ENCODE measurements at regions not wholly inside any gene's neighbourhood (a gene's known extent, or its start where the extent isn't known, plus 50 kb on each side); places are given as distances from the start of the nearest gene placed in this dataset.
"Not testable (repeated sequence)": the region's sequence is repeated elsewhere in the genome, so short reads cannot be mapped to it uniquely, and the experiment has no call there.

DNA sequence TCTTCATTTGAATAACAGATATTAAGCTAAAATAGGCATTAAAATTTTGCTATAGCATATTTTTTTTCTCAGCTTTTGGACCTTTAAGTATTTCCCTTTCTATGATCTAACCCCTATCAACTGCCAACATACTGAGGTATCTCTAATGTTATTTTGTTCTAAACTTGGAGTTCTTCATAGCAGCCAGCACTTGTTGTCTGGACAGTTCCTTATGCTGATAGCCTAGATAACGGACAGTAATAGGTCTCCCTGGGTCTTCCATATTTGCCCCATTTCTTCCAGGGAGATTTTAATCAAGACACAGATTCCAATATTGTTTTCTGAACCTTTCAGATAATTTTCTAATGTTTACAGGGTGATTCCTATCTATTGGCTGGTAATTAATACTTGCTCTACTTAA, 475.8 kb upstream of the MAP2 start:
- Mint-ChIP-seq H3K4me1 (no peaks in the 10 kb centered on the region), H3K4me3 (no peak overlapping the region), H3K36me3 (no peaks in the 10 kb centered on the region), H3K9me3 (peaks cover 0 to 2% (median 0%) of the 10 kb centered on the region in 3 donors), H3K27ac (no peak overlapping the region), H3K27me3 (no peaks in the 10 kb centered on the region)

GRCh38 chr2:208970070-208970469, 453.8 kb upstream of the MAP2 start:
- H3K4me1 Mint-ChIP-seq, result no peaks in the 10 kb centered on the region
- no peak overlapping the region for H3K27ac Mint-ChIP-seq
- H3K9me3 Mint-ChIP-seq, result peaks cover 0 to 4% (median 2%) of the 10 kb centered on the region in 3 donors
- H3K27me3 Mint-ChIP-seq, result no peaks in the 10 kb centered on the region
- no peak overlapping the region for H3K4me3 Mint-ChIP-seq
- no peaks in the 10 kb centered on the region for H3K36me3 Mint-ChIP-seq

GRCh38 chr2:208977582-208977981, 446.3 kb upstream of the MAP2 start:
- Mint-ChIP-seq H3K4me1 (no peaks in the 10 kb centered on the region), H3K4me3 (no peak overlapping the region), H3K36me3 (no peaks in the 10 kb centered on the region), H3K27ac (no peak overlapping the region), H3K9me3 (no peaks in the 10 kb centered on the region), H3K27me3 (no peaks in the 10 kb centered on the region)

- H3K27ac Mint-ChIP-seq, result no peak overlapping the region
- no peaks in the 10 kb centered on the region for H3K36me3 Mint-ChIP-seq
- no peaks in the 10 kb centered on the region for H3K27me3 Mint-ChIP-seq
- no peaks in the 10 kb centered on the region for H3K9me3 Mint-ChIP-seq
- no peak overlapping the region for H3K4me3 Mint-ChIP-seq
- no peaks in the 10 kb centered on the region for H3K4me1 Mint-ChIP-seq
Measured at GRCh38 chr2:208978946-208979345, 444.9 kb upstream of the MAP2 start.

GRCh38 chr2:208980321-208980720, 443.5 kb upstream of the MAP2 start:
- Mint-ChIP-seq H3K9me3 (peaks cover 0 to 3% (median 0%) of the 10 kb centered on the region in 3 donors), H3K4me3 (no peak overlapping the region), H3K36me3 (no peaks in the 10 kb centered on the region), H3K27me3 (no peaks in the 10 kb centered on the region), H3K4me1 (no peaks in the 10 kb centered on the region), H3K27ac (no peak overlapping the region)

DNA sequence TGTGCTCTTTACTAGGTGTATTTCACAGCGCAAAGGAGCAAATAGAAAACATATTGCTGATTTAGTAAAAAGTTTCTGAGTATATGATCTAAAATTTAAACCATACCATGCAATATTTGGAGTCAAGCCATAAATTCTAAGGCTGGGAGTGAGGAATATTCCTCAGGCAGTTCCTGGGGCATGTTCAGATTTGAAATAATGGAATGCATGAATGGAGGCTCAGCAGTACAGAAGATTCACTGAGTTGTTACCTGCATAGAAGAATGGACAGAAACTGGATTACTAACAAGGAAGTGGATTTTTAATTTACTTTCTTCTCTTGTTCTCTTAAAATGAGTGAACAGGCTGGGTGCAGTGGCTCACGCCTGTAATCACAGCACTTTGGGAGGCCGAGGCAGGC, 441.0 kb upstream of the MAP2 start:
- H3K27ac Mint-ChIP-seq, result no peak overlapping the region
- H3K9me3 Mint-ChIP-seq, result peaks cover 0 to 4% (median 0%) of the 10 kb centered on the region in 3 donors
- no peaks in the 10 kb centered on the region for H3K4me1 Mint-ChIP-seq
- H3K4me3 Mint-ChIP-seq, result peak overlapping the region in 1 of 4 donors; percentile 28
- no peaks in the 10 kb centered on the region for H3K27me3 Mint-ChIP-seq
- no peaks in the 10 kb centered on the region for H3K36me3 Mint-ChIP-seq

GRCh38 chr2:208983486-208983885, 440.4 kb upstream of the MAP2 start:
- H3K4me3 Mint-ChIP-seq, result no peak overlapping the region
- H3K4me1 Mint-ChIP-seq, result no peaks in the 10 kb centered on the region
- no peak overlapping the region for H3K27ac Mint-ChIP-seq
- H3K9me3 Mint-ChIP-seq, result peaks cover 0 to 10% (median 3%) of the 10 kb centered on the region in 3 donors
- no peaks in the 10 kb centered on the region for H3K36me3 Mint-ChIP-seq
- H3K27me3 Mint-ChIP-seq, result no peaks in the 10 kb centered on the region

GRCh38 chr2:208984376-208985090, 439.3 kb upstream of the MAP2 start:
- Mint-ChIP-seq H3K9me3 (peaks cover 0 to 10% (median 3%) of the 10 kb centered on the region in 3 donors), H3K27me3 (no peaks in the 10 kb centered on the region), H3K4me1 (no peaks in the 10 kb centered on the region), H3K36me3 (no peaks in the 10 kb centered on the region), H3K4me3 (no peak overlapping the region), H3K27ac (no peak overlapping the region)

DNA sequence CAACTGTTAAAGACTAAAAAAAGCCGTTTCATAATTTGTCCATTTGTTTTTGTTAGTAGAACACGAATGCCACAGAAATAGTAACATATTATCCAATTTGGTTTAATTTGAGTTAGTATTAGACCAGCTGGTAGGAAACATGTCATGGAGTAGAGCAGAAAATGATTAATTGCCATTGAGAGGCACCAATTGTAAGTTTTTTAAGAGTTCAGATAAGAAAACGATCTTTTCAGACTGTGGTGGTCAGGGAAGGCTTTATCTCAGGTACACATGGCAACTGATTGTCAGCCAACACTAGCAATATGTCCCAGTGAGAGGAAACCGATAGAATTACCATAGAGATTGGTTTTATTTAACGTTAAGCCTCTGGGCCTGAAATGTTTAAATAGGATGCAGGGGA, 438.2 kb upstream of the MAP2 start:
- Mint-ChIP-seq H3K27ac (no peak overlapping the region), H3K36me3 (no peaks in the 10 kb centered on the region), H3K9me3 (peaks cover 0 to 10% (median 3%) of the 10 kb centered on the region in 3 donors), H3K27me3 (no peaks in the 10 kb centered on the region), H3K4me1 (no peaks in the 10 kb centered on the region), H3K4me3 (no peak overlapping the region)

- no peaks in the 10 kb centered on the region for H3K27me3 Mint-ChIP-seq
- no peaks in the 10 kb centered on the region for H3K36me3 Mint-ChIP-seq
- H3K27ac Mint-ChIP-seq, result no peak overlapping the region
- no peaks in the 10 kb centered on the region for H3K4me1 Mint-ChIP-seq
- H3K4me3 Mint-ChIP-seq, result no peak overlapping the region
- H3K9me3 Mint-ChIP-seq, result peaks cover 0 to 12% (median 3%) of the 10 kb centered on the region in 3 donors
Measured at GRCh38 chr2:208990716-208991115, 433.1 kb upstream of the MAP2 start.

DNA sequence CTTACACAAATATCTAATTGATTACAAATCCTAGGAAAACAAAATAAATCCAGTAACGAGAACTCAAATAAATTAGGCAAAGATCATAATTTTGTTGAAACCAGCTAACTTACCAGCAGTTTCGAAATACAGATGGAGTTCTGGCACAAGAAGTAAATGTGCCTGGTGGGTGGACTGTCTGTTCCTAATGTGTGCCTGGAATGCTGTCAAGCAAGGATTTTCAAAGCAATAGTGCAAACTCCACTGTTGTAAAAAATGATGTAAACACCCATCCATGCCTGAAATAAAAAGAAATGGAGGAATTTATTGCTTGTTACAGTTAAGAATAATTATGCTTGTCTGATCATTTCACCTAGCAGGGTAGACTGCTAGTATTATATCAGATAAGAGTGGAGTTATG, 423.9 kb upstream of the MAP2 start:
- H3K36me3 Mint-ChIP-seq, result no peaks in the 10 kb centered on the region
- H3K4me1 Mint-ChIP-seq, result no peaks in the 10 kb centered on the region
- H3K27me3 Mint-ChIP-seq, result no peaks in the 10 kb centered on the region
- peaks cover 3 to 7% (median 4%) of the 10 kb centered on the region in 3 donors for H3K9me3 Mint-ChIP-seq
- H3K4me3 Mint-ChIP-seq, result no peak overlapping the region
- H3K27ac Mint-ChIP-seq, result no peak overlapping the region

- Mint-ChIP-seq H3K36me3 (no peaks in the 10 kb centered on the region), H3K9me3 (peaks cover 2 to 11% (median 3%) of the 10 kb centered on the region in 3 donors), H3K4me3 (no peak overlapping the region), H3K27me3 (no peaks in the 10 kb centered on the region), H3K4me1 (no peaks in the 10 kb centered on the region), H3K27ac (no peak overlapping the region)
Measured at GRCh38 chr2:209002054-209002453, 421.8 kb upstream of the MAP2 start.

DNA sequence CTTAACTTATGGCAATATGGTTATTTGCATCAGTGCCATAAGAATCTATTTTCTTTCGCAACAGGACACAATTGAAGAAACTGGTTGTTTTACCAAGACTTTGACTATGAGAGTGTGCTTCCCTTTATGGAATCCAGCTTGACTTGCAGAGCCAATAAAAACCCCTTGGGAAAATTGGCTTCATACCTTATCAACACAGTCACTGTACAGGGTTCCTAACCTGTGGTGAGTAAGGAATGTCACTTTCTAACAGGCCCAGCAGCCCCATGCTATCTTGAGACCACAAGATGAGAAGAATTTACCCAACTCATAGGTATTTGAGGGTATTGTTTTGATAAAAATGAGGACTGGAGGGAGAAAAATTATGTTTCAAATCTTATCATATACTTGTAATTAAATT, 418.5 kb upstream of the MAP2 start:
- Mint-ChIP-seq H3K36me3 (no peaks in the 10 kb centered on the region), H3K4me1 (no peaks in the 10 kb centered on the region), H3K4me3 (no peak overlapping the region), H3K27me3 (no peaks in the 10 kb centered on the region), H3K27ac (no peak overlapping the region), H3K9me3 (peaks cover 0 to 12% (median 0%) of the 10 kb centered on the region in 3 donors)

DNA sequence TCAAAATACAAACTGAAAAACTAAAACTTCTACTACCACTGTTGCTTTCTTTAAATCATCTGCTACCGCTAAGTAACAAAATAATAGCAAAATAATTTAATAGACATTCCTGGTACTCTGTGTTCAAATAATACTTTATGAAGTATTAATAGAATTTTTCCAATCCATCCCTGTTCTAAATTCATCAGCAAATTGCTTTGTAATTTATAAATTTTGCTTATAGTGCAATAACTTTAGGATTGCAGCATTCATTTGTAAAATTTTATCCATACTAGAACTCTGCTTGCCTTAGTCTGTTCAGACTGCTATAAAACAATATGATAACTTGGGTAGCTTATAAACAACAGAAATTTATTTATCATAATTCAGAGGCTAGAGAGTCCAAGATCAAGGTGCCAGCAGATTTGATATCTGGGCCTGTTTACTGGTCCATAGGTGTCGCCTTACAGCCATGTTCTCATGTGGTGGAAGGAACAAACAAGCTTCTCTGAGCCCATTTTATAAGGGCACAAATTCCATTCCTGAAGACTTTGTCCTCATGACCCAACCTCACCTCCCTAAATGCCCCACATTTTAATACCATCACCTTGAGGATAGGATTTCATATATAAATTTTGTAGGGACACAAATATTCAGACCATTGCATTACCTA, 415.1 kb upstream of the MAP2 start:
- H3K9me3 Mint-ChIP-seq, result peaks cover 0 to 12% (median 0%) of the 10 kb centered on the region in 3 donors
- H3K36me3 Mint-ChIP-seq, result no peaks in the 10 kb centered on the region
- H3K27me3 Mint-ChIP-seq, result no peaks in the 10 kb centered on the region

GRCh38 chr2:209018633-209019032, 405.2 kb upstream of the MAP2 start:
- H3K9me3 Mint-ChIP-seq, H3K4me3 Mint-ChIP-seq, H3K4me1 Mint-ChIP-seq, H3K27ac Mint-ChIP-seq, H3K27me3 Mint-ChIP-seq, H3K36me3 Mint-ChIP-seq: not testable (repeated sequence)

More for the DNA sequence above, 415.1 kb upstream of the MAP2 start:
- Mint-ChIP-seq H3K4me3 (no peak overlapping the region), H3K27ac (no peak overlapping the region), H3K4me1 (no peaks in the 10 kb centered on the region)

- Mint-ChIP-seq H3K4me3 (no peak overlapping the region), H3K27ac (no peak overlapping the region), H3K36me3 (no peaks in the 10 kb centered on the region), H3K9me3 (peaks cover 3 to 6% (median 4%) of the 10 kb centered on the region in 3 donors), H3K4me1 (no peaks in the 10 kb centered on the region), H3K27me3 (no peaks in the 10 kb centered on the region)
Measured at GRCh38 chr2:209029249-209029648, 394.6 kb upstream of the MAP2 start.
